HepG2 (cell line): ENCODE measurements at regions not wholly inside any gene's neighbourhood (a gene's known extent, or its start where the extent isn't known, plus 50 kb on each side); places are given as distances from the start of the nearest gene placed in this dataset.

Experiments
- CBX2 ChIP-seq, 2 experiments: fragments of 200-600 bp in 1 of 2; sonication (generic); formaldehyde crosslinking in 1 of 2; IDR thresholded peaks; 2 replicates each; pipeline versions ENCODE4 v1.7.0 to v1.8.1; 2018 to 2022; ENCODE audit warnings: low read depth in 2 of 2, low read length in 1 of 2, mild to moderate bottlenecking in 1 of 2, missing genetic modification reagents in 1 of 2
- CREB1 ChIP-seq, 2 experiments: fragments of 450-650 bp in 1 of 2; IDR thresholded peaks; 2 replicates each; pipeline ENCODE4 v1.6.1; 2016 to 2017; ENCODE audit warnings: control low read depth in 1 of 2, mild to moderate bottlenecking in 1 of 2, missing compliant biosample characterization in 1 of 2, missing genetic modification characterization in 1 of 2
- GABPA ChIP-seq, 2 experiments: IDR thresholded peaks; 2 replicates each; pipeline ENCODE4 v1.6.1; 2011 to 2016; ENCODE audit warnings: low read depth in 2 of 2, low read length in 1 of 2, missing biosample characterization in 1 of 2, missing genetic modification characterization in 1 of 2
- HOXA5 ChIP-seq: sonication (generic); formaldehyde crosslinking; IDR thresholded peaks from 2 replicates; pipeline ENCODE4 v1.4.0; 2020; ENCODE audit warnings: missing genetic modification reagents
- JUND ChIP-seq: sonication (generic); formaldehyde crosslinking; IDR thresholded peaks from 2 replicates; pipeline ENCODE4 v1.8.0; 2022; ENCODE audit warnings: mild to moderate bottlenecking, missing genetic modification reagents
- POLR2A ChIP-seq, 2 experiments: IDR thresholded peaks; 2 replicates each; pipeline ENCODE4 v1.6.1; 2011; ENCODE audit warnings: low read depth in 2 of 2, low read length in 2 of 2, mild to moderate bottlenecking in 1 of 2, moderate library complexity in 1 of 2; ENCODE audit not compliant: insufficient read depth in 1 of 2
- SETDB1 ChIP-seq: sonication (generic); formaldehyde crosslinking; IDR thresholded peaks from 2 replicates; pipeline ENCODE4 v1.5.1; 2020; ENCODE audit warnings: missing genetic modification reagents, mild to moderate bottlenecking, borderline replicate concordance
- SP1 ChIP-seq, 2 experiments: fragments of 450-650 bp in 1 of 2; sonication (generic) in 1 of 2; formaldehyde crosslinking in 1 of 2; IDR thresholded peaks; 2 replicates each; pipeline versions ENCODE4 v1.4.0 to v1.6.1; 2016 to 2020; ENCODE audit warnings: missing genetic modification reagents in 1 of 2
- STAG1 ChIP-seq: sonication (generic); formaldehyde crosslinking; IDR thresholded peaks from 2 replicates; pipeline ENCODE4 v1.4.0; 2020; ENCODE audit warnings: missing genetic modification reagents
- TCF7L2 ChIP-seq: IDR thresholded peaks from 2 replicates; pipeline ENCODE4 v1.6.1; 2011; ENCODE audit warnings: mild to moderate bottlenecking, low read depth, low read length, moderate library complexity
- TFDP2 ChIP-seq: sonication (generic); formaldehyde crosslinking; IDR thresholded peaks from 2 replicates; pipeline ENCODE4 v1.4.0; 2020; ENCODE audit warnings: missing genetic modification reagents
- ZNF253 ChIP-seq: sonication (generic); formaldehyde crosslinking; IDR thresholded peaks from 2 replicates; pipeline ENCODE4 v1.8.0; 2022; ENCODE audit warnings: mild to moderate bottlenecking, missing genetic modification reagents, borderline replicate concordance
- TF ChIP-seq, protein P1 (sequence below): sonication (generic); formaldehyde crosslinking; IDR thresholded peaks from 2 replicates; pipeline ENCODE4 v1.5.0; 2020; ENCODE audit warnings: mild to moderate bottlenecking, missing genetic modification reagents, moderate library complexity
- TF ChIP-seq, protein P2 (sequence below): sonication (generic); formaldehyde crosslinking; conservative IDR thresholded peaks from 2 replicates; pipeline ENCODE4 v1.4.0; 2020; ENCODE audit warnings: missing genetic modification reagents

DNA sequence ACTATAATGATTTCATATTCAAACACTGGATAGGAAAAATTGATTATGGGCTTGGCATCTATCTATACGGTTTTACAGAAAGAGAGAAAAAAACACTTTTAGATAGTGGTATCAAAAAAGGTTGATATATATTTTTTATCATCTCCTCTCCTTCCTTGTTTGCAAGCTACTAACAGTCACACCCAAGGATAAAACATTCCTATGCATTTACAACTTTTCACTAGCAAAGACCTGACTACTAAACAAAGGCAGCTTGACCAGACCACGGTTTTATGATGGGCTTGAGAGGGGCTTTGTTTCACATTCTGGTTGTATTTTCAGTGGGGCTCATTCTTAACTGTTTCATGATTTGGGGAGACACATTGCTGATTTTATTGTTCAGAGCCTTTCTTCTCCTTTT lies 477.6 kb upstream of the CITED2 start:
- TF ChIP-seq, protein P1, sequence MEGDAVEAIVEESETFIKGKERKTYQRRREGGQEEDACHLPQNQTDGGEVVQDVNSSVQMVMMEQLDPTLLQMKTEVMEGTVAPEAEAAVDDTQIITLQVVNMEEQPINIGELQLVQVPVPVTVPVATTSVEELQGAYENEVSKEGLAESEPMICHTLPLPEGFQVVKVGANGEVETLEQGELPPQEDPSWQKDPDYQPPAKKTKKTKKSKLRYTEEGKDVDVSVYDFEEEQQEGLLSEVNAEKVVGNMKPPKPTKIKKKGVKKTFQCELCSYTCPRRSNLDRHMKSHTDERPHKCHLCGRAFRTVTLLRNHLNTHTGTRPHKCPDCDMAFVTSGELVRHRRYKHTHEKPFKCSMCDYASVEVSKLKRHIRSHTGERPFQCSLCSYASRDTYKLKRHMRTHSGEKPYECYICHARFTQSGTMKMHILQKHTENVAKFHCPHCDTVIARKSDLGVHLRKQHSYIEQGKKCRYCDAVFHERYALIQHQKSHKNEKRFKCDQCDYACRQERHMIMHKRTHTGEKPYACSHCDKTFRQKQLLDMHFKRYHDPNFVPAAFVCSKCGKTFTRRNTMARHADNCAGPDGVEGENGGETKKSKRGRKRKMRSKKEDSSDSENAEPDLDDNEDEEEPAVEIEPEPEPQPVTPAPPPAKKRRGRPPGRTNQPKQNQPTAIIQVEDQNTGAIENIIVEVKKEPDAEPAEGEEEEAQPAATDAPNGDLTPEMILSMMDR (CRISPR knock-in tag), result no peak
- TF ChIP-seq JUND (CRISPR knock-in tag) (no peak), POLR2A (IDR thresholded peaks at IDR 0.05; ENCODE audit: insufficient read depth in 1 of 2, low read depth in 2 of 2, low read length in 2 of 2) (no peak), SETDB1 (no peak), ZNF253 (CRISPR knock-in tag) (no peak), CREB1 (IDR thresholded peaks at IDR 0.05) (no peak), CREB1 (CRISPR knock-in tag; IDR thresholded peaks at IDR 0.05) (no peak), TFDP2 (CRISPR knock-in tag) (no peak), SP1 (IDR thresholded peaks at IDR 0.05) (no peak), SP1 (CRISPR knock-in tag; IDR thresholded peaks at IDR 0.05) (no peak), GABPA (IDR thresholded peaks at IDR 0.05; ENCODE audit: low read depth, low read length) (no peak), GABPA (CRISPR knock-in tag; IDR thresholded peaks at IDR 0.05; ENCODE audit: low read depth) (no peak), TCF7L2 (no peak), HOXA5 (no peak), CBX2 (IDR thresholded peaks at IDR 0.05; ENCODE audit: low read depth, low read length) (no peak), CBX2 (CRISPR knock-in tag; IDR thresholded peaks at IDR 0.05; ENCODE audit: low read depth) (no peak), STAG1 (no peak)
- TF ChIP-seq, protein P2, sequence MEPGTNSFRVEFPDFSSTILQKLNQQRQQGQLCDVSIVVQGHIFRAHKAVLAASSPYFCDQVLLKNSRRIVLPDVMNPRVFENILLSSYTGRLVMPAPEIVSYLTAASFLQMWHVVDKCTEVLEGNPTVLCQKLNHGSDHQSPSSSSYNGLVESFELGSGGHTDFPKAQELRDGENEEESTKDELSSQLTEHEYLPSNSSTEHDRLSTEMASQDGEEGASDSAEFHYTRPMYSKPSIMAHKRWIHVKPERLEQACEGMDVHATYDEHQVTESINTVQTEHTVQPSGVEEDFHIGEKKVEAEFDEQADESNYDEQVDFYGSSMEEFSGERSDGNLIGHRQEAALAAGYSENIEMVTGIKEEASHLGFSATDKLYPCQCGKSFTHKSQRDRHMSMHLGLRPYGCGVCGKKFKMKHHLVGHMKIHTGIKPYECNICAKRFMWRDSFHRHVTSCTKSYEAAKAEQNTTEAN, result no peak
